22Rv1 (cell line): ENCODE measurements at regions not wholly inside any gene's neighbourhood (a gene's known extent, or its start where the extent isn't known, plus 50 kb on each side); places are given as distances from the start of the nearest gene placed in this dataset.

Experiments
- H3K27ac ChIP-seq: fragments of 450-650 bp; 2 replicates; pipeline ENCODE4 v1.5.1; 2017
- ZFX ChIP-seq: fragments of 450-650 bp; IDR thresholded peaks from 2 replicates; pipeline ENCODE4 v1.6.1; 2017; ENCODE audit warnings: antibody characterized with exemption, borderline replicate concordance
- TF ChIP-seq, protein P1 (sequence below): fragments of 450-650 bp; IDR thresholded peaks from 2 replicates; pipeline ENCODE4 v1.5.1; 2017; ENCODE audit warnings: mild to moderate bottlenecking

DNA sequence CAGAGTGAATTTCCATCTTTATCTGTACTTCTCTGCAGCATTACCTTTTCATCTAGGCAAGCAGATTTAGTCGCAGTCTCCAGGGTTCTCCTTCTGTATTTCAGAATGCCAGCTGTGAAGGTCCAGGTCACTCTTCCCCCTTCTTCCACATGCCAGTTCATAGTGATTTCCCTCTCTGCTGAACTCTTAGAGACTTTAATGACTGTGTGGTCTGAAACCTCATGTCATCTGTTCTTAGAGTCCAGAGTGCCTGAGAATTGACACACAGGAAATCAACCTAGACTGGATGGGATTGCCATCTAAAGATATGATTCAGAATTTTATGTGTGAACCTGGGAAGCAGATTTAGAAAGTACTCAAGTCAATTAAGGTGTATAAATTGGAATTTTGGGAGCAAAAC is 248.1 kb downstream of the TPBG start:
- TF ChIP-seq, protein P1, sequence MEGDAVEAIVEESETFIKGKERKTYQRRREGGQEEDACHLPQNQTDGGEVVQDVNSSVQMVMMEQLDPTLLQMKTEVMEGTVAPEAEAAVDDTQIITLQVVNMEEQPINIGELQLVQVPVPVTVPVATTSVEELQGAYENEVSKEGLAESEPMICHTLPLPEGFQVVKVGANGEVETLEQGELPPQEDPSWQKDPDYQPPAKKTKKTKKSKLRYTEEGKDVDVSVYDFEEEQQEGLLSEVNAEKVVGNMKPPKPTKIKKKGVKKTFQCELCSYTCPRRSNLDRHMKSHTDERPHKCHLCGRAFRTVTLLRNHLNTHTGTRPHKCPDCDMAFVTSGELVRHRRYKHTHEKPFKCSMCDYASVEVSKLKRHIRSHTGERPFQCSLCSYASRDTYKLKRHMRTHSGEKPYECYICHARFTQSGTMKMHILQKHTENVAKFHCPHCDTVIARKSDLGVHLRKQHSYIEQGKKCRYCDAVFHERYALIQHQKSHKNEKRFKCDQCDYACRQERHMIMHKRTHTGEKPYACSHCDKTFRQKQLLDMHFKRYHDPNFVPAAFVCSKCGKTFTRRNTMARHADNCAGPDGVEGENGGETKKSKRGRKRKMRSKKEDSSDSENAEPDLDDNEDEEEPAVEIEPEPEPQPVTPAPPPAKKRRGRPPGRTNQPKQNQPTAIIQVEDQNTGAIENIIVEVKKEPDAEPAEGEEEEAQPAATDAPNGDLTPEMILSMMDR: no peak
- TF ChIP-seq ZFX: no peak
- H3K27ac ChIP-seq: no peak overlapping the region

DNA sequence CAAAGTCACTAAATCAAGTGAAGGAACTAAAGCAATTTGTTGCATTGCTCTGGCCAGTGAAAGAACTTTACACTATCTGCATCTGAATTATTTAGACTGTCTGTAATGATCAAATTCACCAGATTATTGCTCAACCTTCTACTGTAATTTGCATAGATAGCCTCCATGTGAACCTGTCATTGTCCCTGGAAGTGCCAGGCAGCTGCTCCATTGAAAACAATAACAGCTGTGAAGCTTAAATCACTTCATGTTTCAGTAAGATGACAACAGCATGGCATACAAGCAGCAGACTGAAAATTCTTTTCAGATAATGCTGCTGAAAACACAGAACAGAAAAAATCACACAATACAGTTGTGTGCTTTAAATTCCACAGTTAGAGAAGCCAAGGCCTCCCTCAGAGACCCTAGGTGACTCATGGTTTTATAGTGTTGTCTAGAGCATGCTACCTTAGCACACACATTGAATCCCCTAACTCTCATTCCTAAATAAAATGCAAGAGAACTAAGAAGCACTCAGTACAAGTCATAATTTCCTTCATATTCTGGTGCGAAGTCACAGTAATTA is 248.9 kb downstream of the TPBG start:
- TF ChIP-seq ZFX: no peak
- no peak overlapping the region for H3K27ac ChIP-seq

DNA sequence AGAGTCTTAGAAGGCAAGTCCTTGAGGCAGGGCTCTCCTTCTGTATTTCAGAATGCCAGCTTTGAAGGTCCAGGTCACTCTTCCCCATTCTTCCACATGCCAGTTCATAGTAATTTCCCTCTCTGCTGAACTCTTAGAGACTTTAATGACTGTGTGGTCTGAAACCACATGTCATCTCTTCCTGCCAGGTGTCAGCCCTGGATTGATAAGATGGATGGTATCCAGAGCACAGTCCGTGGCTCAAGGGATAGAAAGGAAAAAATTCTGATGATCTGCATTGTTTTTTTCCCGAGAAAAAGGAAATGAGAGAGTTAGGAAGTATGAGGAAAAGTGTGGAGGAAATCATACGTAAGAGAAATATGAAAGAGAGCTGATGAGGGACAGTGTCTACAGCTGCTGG is 250.9 kb downstream of the TPBG start:
- TF ChIP-seq, protein P1: no peak
- no peak for TF ChIP-seq ZFX
- no peak overlapping the region for H3K27ac ChIP-seq

DNA sequence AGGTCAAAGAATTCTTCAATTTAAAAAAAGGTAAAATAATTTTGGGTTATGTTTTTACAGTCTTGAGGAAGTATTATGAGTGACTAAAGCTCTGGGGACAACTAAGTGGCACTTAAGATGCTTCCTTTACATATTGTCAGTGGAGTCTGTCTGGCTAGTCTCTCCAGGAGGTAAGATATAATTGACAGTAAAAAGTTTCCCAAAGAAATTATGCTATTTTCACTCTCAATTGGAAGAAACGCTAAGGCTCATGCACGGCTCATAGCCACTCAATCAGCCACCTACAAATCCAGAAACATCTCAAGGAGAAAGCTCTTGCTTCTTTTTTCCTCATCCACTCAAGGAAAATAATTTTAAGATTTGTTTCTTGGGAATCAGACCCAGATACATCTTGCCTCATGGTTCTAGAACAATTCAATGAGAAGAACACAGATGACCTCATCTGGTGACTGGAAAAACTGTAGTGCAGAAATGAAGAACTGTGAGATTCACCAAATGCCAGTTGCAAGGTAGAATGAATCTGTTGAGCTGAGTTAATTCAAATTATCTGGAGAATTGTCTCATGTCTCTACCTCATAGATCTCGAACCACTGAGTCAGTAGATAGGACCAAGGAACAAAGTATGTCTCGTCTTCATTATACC is 252.9 kb downstream of the TPBG start:
- no peak for TF ChIP-seq ZFX
- TF ChIP-seq, protein P1: 0 out of 2 replicates have a peak, but pooled peaks have one; percentile 6
- H3K27ac ChIP-seq: no peak overlapping the region

DNA sequence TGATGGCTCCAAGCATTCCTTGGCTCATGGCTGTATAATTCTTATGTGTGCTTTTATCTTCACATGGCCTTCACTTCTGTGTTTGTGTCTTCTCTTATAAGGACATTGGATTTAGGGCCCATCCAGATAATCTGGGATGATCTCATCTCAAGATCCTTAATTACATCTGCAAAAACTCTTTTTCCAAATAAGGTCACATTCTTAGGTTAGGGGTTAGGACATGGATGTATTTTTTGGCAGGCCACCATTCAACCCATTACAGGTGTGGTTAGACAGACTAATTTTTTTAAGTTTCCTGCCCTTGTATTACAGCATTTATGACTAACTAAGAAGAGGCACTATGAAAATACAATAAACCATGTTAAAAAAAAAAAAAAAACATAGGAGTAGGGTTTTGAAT is 254.0 kb downstream of the TPBG start:
- TF ChIP-seq ZFX: no peak
- TF ChIP-seq, protein P1: no peak
- H3K27ac ChIP-seq: no peak overlapping the region

DNA sequence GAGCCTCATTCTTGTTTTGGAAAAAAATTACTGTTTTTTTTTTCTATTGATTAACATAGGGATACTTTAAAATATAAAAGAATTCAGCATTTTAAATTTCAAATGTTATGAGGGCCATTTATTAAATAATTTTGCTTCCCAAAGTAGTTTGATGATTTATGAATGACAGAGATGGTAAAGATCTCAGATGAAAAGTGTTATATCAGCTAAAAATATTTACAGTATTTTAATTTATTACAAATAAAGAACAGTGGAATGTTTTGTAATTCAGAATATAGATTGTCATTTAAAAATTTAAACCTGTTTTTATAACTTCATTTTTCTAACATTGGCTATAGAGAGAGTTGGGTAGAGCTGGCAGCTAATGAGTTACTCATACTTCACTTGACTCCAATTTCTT is 256.0 kb downstream of the TPBG start:
- TF ChIP-seq, protein P1: no peak
- no peak for TF ChIP-seq ZFX
- no peak overlapping the region for H3K27ac ChIP-seq

DNA sequence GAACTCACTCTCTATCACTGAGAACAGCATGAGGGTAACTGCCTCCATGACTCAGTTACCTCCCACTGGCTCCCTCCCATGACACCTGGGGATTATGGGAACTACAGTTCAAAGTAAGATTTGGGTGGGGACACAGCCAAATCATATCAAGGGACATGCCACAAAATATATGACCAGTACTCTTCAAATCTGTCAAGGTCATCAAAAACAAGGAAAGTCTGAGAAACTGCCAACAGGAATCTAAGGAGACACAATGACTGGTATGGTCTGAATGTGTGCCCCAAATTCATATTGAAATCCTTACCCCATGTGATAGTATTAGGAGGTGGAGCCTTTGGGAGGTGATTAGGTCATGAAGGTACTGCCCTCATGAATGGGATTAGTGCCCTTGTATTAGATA is 258.8 kb downstream of the TPBG start:
- TF ChIP-seq, protein P1: no peak
- no peak for TF ChIP-seq ZFX
- H3K27ac ChIP-seq: no peak overlapping the region
